Thyroid gland (tissue), 4 donors: ENCODE measurements at regions not wholly inside any gene's neighbourhood (a gene's known extent, or its start where the extent isn't known, plus 50 kb on each side); places are given as distances from the start of the nearest gene placed in this dataset.

Experiments used
- DNase-seq, 2 donors: peaks; one replicate each; pipeline ENCODE4 v3.0.0-alpha.2; 2019
- H3K27ac ChIP-seq, 3 donors: fragments of 200-600 bp; sonication (generic); 1 replicate in 2 of 3; 2 replicates in 1 of 3; pipeline ENCODE4 v1.5.1; 2016 to 2019; ENCODE audit warnings: mild to moderate bottlenecking in 1 of 3, moderate library complexity in 1 of 3
- H3K27me3 ChIP-seq: fragments of 200-600 bp; sonication (generic); one replicate; pipeline ENCODE4 v1.5.1; 2019
- H3K36me3 ChIP-seq, 2 donors: fragments of 200-600 bp; sonication (generic); one replicate each; pipeline ENCODE4 v1.5.1; 2016 to 2019
- H3K4me1 ChIP-seq, 2 donors: fragments of 200-600 bp; sonication (generic); one replicate each; pipeline ENCODE4 v1.5.1; 2017 to 2019
- H3K4me3 ChIP-seq, 3 donors: fragments of 200-600 bp; sonication (generic); replicated peaks in 1 of 3; 1 replicate in 2 of 3; 2 replicates in 1 of 3; pipeline ENCODE4 v1.5.1; 2016; ENCODE audit warnings: mild to moderate bottlenecking in 1 of 3
- H3K9me3 ChIP-seq: fragments of 200-600 bp; sonication (generic); one replicate; pipeline ENCODE4 v1.5.1; 2017
- POLR2A ChIP-seq, 2 donors: fragments of 450-650 bp; IDR thresholded peaks; one replicate each; pipeline ENCODE4 v1.6.1; 2017; ENCODE audit warnings: antibody characterized with exemption in 2 of 2, mild to moderate bottlenecking in 2 of 2, moderate library complexity in 1 of 2
- WGBS, 2 donors: methylation state at CpG; one replicate each; pipeline ENCODE4 v1.1.5; 2017; 5-methylcytosine and 5-hydroxymethylcytosine counted together
- intact Hi-C: fragments of 100-400 bp; cut with DNase I; formaldehyde crosslinking; loops from one replicate; pipeline ENCODE4 v1.15.1; 2023
- TF ChIP-seq, protein P1 (sequence below), 6 experiments: fragments of 200-600 bp in 3 of 6; fragments of 450-650 bp in 3 of 6; sonication (generic) in 3 of 6; IDR thresholded peaks; one replicate each; pipeline ENCODE4 v1.5.1; 2016 to 2019; ENCODE audit warnings: antibody characterized with exemption in 6 of 6, mild to moderate bottlenecking in 2 of 6, inconsistent platforms in 1 of 6, moderate library complexity in 1 of 6

DNA sequence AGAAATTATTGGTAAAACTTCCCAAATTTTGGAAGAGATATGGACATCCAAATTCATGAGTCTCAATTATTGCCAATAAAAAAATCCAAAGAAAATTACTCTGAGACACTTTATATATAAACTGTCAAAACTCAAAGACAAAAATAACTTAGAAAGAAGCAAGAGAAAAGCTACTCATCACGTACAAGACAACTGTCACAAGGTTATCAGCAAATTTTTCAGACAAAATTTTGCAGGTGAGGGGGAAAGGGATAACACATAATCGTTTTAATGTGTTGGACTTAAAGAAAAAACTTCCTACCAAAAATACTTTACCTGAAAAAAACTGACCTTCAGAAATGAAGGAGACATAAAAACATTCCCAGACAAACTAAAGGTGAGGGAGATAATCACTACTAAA is 272.5 kb downstream of the THBS2 start:
- H3K4me3 ChIP-seq: no peak overlapping the region
- no peak overlapping the region for H3K27ac ChIP-seq
- DNase-seq: no peak
- no peaks in the 10 kb centered on the region for H3K36me3 ChIP-seq
- TF ChIP-seq, protein P1, sequence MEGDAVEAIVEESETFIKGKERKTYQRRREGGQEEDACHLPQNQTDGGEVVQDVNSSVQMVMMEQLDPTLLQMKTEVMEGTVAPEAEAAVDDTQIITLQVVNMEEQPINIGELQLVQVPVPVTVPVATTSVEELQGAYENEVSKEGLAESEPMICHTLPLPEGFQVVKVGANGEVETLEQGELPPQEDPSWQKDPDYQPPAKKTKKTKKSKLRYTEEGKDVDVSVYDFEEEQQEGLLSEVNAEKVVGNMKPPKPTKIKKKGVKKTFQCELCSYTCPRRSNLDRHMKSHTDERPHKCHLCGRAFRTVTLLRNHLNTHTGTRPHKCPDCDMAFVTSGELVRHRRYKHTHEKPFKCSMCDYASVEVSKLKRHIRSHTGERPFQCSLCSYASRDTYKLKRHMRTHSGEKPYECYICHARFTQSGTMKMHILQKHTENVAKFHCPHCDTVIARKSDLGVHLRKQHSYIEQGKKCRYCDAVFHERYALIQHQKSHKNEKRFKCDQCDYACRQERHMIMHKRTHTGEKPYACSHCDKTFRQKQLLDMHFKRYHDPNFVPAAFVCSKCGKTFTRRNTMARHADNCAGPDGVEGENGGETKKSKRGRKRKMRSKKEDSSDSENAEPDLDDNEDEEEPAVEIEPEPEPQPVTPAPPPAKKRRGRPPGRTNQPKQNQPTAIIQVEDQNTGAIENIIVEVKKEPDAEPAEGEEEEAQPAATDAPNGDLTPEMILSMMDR (IDR thresholded peaks at IDR 0.05): no peak
- no peak for TF ChIP-seq POLR2A (IDR thresholded peaks at IDR 0.05)
- no peaks in the 10 kb centered on the region for H3K4me1 ChIP-seq
- H3K27me3 ChIP-seq: no peaks in the 10 kb centered on the region
- H3K9me3 ChIP-seq: no peaks in the 10 kb centered on the region
- intact Hi-C loops: no loop called here
- WGBS, 2 donors: 70% methylated on average over 2 of the region's 2 CpGs

DNA sequence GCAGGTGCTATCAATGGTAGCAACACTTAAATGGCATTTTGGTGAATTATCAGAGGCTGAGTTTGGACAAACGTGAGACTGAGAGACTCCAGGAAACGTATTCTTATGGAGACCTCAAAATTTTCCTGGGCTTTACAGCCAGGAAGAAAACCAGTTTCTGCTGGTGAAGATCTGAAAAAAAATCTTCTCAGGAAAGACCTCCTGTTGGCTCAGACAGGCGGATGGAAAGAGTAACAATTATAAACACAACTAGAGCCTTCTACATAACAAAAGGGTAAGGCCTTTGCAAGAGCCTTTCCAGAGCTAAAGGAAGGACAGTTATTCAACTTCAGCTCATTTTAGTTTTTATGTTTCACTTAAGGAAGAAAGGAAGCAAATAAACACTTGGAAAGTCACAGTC is 274.4 kb downstream of the THBS2 start:
- Histone ChIP-seq H3K36me3 (no peaks in the 10 kb centered on the region), H3K9me3 (no peaks in the 10 kb centered on the region), H3K27ac (no peak overlapping the region), H3K27me3 (no peaks in the 10 kb centered on the region), H3K4me1 (no peaks in the 10 kb centered on the region), H3K4me3 (no peak overlapping the region)
- TF ChIP-seq, protein P1 (IDR thresholded peaks at IDR 0.05): no peak
- TF ChIP-seq POLR2A (IDR thresholded peaks at IDR 0.05): no peak
- DNase-seq: no peak
- intact Hi-C loops: no loop called here
- WGBS, 2 donors: 56 to 61% methylated on average over 3 of the region's 3 CpGs

DNA sequence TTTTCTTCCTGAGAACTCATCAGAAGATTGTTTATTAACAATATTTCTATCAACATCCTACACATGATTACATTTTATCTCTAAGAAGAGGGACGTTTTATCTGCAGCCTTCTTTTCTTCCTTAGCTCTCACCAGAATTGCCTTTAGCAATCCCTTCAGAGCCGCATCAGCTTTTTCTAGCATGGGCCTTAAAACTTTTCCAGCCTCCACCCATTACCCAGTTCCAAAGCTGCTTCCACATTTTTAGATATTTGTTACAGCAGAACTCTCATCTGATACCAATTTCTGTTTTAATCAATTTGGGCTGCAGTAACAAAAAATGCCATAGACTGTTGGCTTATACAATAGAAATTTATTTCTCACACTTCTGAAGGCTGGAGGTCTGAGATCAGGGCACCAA is 281.5 kb downstream of the THBS2 start:
- Histone ChIP-seq H3K27me3 (no peaks in the 10 kb centered on the region), H3K36me3 (no peaks in the 10 kb centered on the region), H3K9me3 (no peaks in the 10 kb centered on the region), H3K27ac (no peak overlapping the region), H3K4me3 (no peak overlapping the region), H3K4me1 (peaks cover 4 to 6% of the 10 kb centered on the region in 2 donors)
- intact Hi-C loops: no loop called here
- TF ChIP-seq, protein P1 (IDR thresholded peaks at IDR 0.05): no peak
- no peak for TF ChIP-seq POLR2A (IDR thresholded peaks at IDR 0.05)
- DNase-seq: no peak
- WGBS, 2 donors: 75 to 84% methylated on average over 2 of the region's 2 CpGs

DNA sequence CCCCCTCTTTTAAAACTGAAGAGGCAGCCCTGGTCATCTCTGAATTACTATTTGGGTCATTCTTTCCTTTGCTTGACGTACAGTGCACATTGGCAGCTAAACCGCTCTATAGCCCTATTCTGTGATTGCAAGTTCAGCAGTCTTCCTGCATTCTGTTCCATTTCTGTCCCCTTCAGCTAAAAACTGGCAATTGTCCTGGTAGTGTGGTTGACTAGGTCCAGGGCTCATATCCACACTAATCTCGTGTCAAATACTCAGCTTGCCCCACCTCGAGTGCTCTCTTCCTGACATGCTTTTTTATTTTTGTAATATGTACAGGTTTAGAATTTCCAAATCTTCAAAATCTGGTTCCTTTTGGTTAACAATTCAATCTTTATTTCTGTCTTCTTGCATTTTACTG is 282.1 kb downstream of the THBS2 start:
- intact Hi-C loops: no loop called here
- Histone ChIP-seq H3K27ac (no peak overlapping the region), H3K36me3 (no peaks in the 10 kb centered on the region), H3K4me1 (peaks cover 4 to 6% of the 10 kb centered on the region in 2 donors), H3K9me3 (no peaks in the 10 kb centered on the region), H3K4me3 (no peak overlapping the region), H3K27me3 (no peaks in the 10 kb centered on the region)
- WGBS, 2 donors: 42 to 48% methylated on average over 4 of the region's 4 CpGs
- TF ChIP-seq POLR2A (IDR thresholded peaks at IDR 0.05): no peak
- TF ChIP-seq, protein P1 (IDR thresholded peaks at IDR 0.05): no peak
- DNase-seq: peak in 1 of 2 donors; percentile 9

DNA sequence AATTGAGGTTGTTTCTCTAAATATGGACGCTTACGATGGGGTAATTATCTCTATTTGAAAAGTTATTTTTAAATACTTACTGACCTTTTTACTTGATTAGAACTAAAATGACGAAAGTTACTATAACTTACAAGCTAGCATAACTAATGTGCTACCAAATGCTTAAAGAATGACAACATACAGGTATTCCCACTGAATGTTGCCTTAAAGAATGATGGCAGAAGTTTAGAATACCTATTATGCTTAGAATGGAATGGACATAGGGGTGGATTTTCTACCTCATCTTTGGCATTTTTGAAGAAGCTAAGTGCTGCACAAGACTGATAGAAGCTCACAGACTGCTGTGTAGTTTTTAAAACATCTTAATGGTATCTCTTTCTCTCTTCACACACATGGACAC is 284.8 kb downstream of the THBS2 start:
- Histone ChIP-seq H3K27ac (no peak overlapping the region), H3K27me3 (no peaks in the 10 kb centered on the region), H3K9me3 (no peaks in the 10 kb centered on the region), H3K4me3 (no peak overlapping the region), H3K36me3 (no peaks in the 10 kb centered on the region), H3K4me1 (peaks cover 4 to 6% of the 10 kb centered on the region in 2 donors)
- DNase-seq: no peak
- TF ChIP-seq POLR2A (IDR thresholded peaks at IDR 0.05): no peak
- TF ChIP-seq, protein P1 (IDR thresholded peaks at IDR 0.05): no peak
- intact Hi-C loops: no loop called here
- WGBS, 2 donors: 93 to 96% methylated on average over 3 of the region's 3 CpGs
